Keratinocyte (primary cell): ENCODE measurements at regions not wholly inside any gene's neighbourhood (a gene's known extent, or its start where the extent isn't known, plus 50 kb on each side); places are given as distances from the start of the nearest gene placed in this dataset.

Source experiments
- DNase-seq: peaks from one replicate; pipeline ENCODE4 v3.0.0-alpha.2; 2011; ENCODE audit warnings: low read depth, missing footprints, low spot score
- FAIRE-seq: peaks from 2 replicates; lab custom pipeline; 2011; peaks lifted over from hg19 to GRCh38; lab: Jason Lieb, UNC
- H2AFZ ChIP-seq: 2 replicates; pipeline ENCODE4 v1.6.0; 2012; ENCODE audit warnings: low read length, control low read depth, inconsistent platforms; ENCODE audit not compliant: control insufficient read depth
- H3K27ac ChIP-seq: 2 replicates; pipeline ENCODE4 v1.5.1; 2011; ENCODE audit warnings: low read length; ENCODE audit not compliant: control insufficient read depth, insufficient read depth
- H3K27me3 ChIP-seq: 3 replicates; pipeline ENCODE4 v1.6.0; 2011; ENCODE audit warnings: low read length; ENCODE audit not compliant: control insufficient read depth, insufficient read depth; ENCODE audit errors: extremely low read depth
- H3K36me3 ChIP-seq, 2 experiments: 2 replicates in 1 of 2; 3 replicates in 1 of 2; pipeline ENCODE4 v1.5.1; 2011; ENCODE audit warnings: low read length in 2 of 2, mild to moderate bottlenecking in 1 of 2; ENCODE audit not compliant: control insufficient read depth in 2 of 2, insufficient read depth in 2 of 2; ENCODE audit errors: extremely low read depth in 1 of 2
- H3K4me1 ChIP-seq: 3 replicates; pipeline ENCODE4 v1.5.1; 2011; ENCODE audit warnings: low read length; ENCODE audit not compliant: control insufficient read depth, insufficient read depth; ENCODE audit errors: extremely low read depth
- H3K4me2 ChIP-seq: 3 replicates; pipeline ENCODE4 v1.6.0; 2011; ENCODE audit warnings: low read depth, low read length; ENCODE audit not compliant: control insufficient read depth, insufficient read depth; ENCODE audit errors: extremely low read depth
- H3K4me3 ChIP-seq, 3 experiments: fragments of 200-600 bp in 1 of 3; sonication (generic) in 1 of 3; 2 replicates in 2 of 3; 3 replicates in 1 of 3; pipeline ENCODE4 v1.5.1; 2011 to 2016; ENCODE audit warnings: low read length in 3 of 3, mild to moderate bottlenecking in 3 of 3, control low read depth in 2 of 3, inconsistent platforms in 1 of 3, low read depth in 1 of 3, mixed read lengths in 1 of 3, mixed run types in 1 of 3, moderate library complexity in 1 of 3; ENCODE audit not compliant: control insufficient read depth in 2 of 3, insufficient read depth in 2 of 3; ENCODE audit errors: extremely low read depth in 1 of 3
- H3K79me2 ChIP-seq: 2 replicates; pipeline ENCODE4 v1.6.0; 2012; ENCODE audit warnings: low read length; ENCODE audit not compliant: control insufficient read depth, insufficient read depth
- H3K9ac ChIP-seq: 3 replicates; pipeline ENCODE4 v1.6.0; 2011; ENCODE audit warnings: low read length; ENCODE audit not compliant: control insufficient read depth, insufficient read depth; ENCODE audit errors: extremely low read depth
- H3K9me1 ChIP-seq: 3 replicates; pipeline ENCODE4 v1.6.0; 2011; ENCODE audit warnings: low read length; ENCODE audit not compliant: control insufficient read depth, insufficient read depth; ENCODE audit errors: extremely low read depth
- H3K9me3 ChIP-seq: 2 replicates; pipeline ENCODE4 v1.5.1; 2012; ENCODE audit warnings: low read depth, low read length; ENCODE audit not compliant: control insufficient read depth
- H4K20me1 ChIP-seq: 3 replicates; pipeline ENCODE4 v1.6.0; 2011; ENCODE audit warnings: low read length; ENCODE audit not compliant: control insufficient read depth, insufficient read depth; ENCODE audit errors: extremely low read depth
- EZH2 ChIP-seq: IDR thresholded peaks from one replicate; pipeline ENCODE4 v1.6.1; 2012; ENCODE audit warnings: inconsistent platforms, mild to moderate bottlenecking, low read length, moderate library complexity
- dilution Hi-C: fragments of 300-500 bp; cut with MboI; formaldehyde crosslinking; loops from one replicate; pipeline ENCODE4 v1.7.0; 2020; ENCODE audit warnings: low sequenced_read_pairs; ENCODE audit not compliant: extremely low pct_ligation_motif_present
- TF ChIP-seq, protein P1 (sequence below), 3 experiments: IDR thresholded peaks in 1 of 3; conservative IDR thresholded peaks in 1 of 3; optimal IDR thresholded peaks in 1 of 3; 2 replicates in 2 of 3; 3 replicates in 1 of 3; pipeline versions ENCODE3 to v1.5.1; 2011; ENCODE audit warnings: low read length in 3 of 3, mild to moderate bottlenecking in 3 of 3, moderate library complexity in 2 of 3, control low read depth in 1 of 3, inconsistent platforms in 1 of 3; ENCODE audit not compliant: insufficient read depth in 2 of 3; ENCODE audit errors: extremely low read depth in 1 of 3

DNA sequence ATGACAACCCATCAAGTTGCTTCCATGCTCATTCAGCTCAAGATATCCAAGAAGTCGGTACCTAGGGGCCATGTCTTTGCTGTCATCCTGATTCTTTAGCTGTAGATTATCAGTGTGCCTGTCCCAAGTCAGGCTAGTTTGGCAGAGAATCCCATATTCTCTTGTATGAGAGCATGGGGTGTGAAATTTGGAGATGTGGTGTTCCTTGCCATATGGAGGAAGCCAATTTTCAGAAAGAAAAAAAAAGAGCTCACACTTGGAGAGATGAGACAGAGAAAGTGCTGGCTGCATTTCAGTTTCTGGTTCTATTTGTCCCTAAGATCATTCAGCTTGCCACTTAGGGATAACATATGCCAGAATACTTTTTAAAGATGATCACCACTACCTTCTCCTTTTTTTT lies 52.3 kb upstream of the SLC4A7 start:
- H3K9me1 ChIP-seq: no peaks in the 10 kb centered on the region
- no peak overlapping the region for H3K9ac ChIP-seq
- H3K4me2 ChIP-seq: no peak overlapping the region
- H3K79me2 ChIP-seq: no peaks in the 10 kb centered on the region
- peak overlapping the region; percentile 98 for H3K27ac ChIP-seq
- H3K27me3 ChIP-seq: no peaks in the 10 kb centered on the region
- DNase-seq (no peak), FAIRE-seq (peak; percentile 23)
- dilution Hi-C loops: no loop called here
- H3K36me3 ChIP-seq: no peaks in the 10 kb centered on the region
- peak overlapping the region; percentile 16 for H2AFZ ChIP-seq
- no peak overlapping the region for H3K4me3 ChIP-seq
- no peaks in the 10 kb centered on the region for H3K9me3 ChIP-seq
- H4K20me1 ChIP-seq: no peaks in the 10 kb centered on the region
- H3K4me1 ChIP-seq: peaks cover 43% of the 10 kb centered on the region
- TF ChIP-seq, protein P1, sequence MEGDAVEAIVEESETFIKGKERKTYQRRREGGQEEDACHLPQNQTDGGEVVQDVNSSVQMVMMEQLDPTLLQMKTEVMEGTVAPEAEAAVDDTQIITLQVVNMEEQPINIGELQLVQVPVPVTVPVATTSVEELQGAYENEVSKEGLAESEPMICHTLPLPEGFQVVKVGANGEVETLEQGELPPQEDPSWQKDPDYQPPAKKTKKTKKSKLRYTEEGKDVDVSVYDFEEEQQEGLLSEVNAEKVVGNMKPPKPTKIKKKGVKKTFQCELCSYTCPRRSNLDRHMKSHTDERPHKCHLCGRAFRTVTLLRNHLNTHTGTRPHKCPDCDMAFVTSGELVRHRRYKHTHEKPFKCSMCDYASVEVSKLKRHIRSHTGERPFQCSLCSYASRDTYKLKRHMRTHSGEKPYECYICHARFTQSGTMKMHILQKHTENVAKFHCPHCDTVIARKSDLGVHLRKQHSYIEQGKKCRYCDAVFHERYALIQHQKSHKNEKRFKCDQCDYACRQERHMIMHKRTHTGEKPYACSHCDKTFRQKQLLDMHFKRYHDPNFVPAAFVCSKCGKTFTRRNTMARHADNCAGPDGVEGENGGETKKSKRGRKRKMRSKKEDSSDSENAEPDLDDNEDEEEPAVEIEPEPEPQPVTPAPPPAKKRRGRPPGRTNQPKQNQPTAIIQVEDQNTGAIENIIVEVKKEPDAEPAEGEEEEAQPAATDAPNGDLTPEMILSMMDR (optimal IDR thresholded peaks at IDR 0.05 in 1 of 3, IDR thresholded peaks at IDR 0.05 in 1 of 3, conservative IDR thresholded peaks at IDR 0.05 in 1 of 3; ENCODE audit: extremely low read depth in 1 of 3, insufficient read depth in 2 of 3, low read length in 3 of 3): no peak
- TF ChIP-seq EZH2: no peak

DNA sequence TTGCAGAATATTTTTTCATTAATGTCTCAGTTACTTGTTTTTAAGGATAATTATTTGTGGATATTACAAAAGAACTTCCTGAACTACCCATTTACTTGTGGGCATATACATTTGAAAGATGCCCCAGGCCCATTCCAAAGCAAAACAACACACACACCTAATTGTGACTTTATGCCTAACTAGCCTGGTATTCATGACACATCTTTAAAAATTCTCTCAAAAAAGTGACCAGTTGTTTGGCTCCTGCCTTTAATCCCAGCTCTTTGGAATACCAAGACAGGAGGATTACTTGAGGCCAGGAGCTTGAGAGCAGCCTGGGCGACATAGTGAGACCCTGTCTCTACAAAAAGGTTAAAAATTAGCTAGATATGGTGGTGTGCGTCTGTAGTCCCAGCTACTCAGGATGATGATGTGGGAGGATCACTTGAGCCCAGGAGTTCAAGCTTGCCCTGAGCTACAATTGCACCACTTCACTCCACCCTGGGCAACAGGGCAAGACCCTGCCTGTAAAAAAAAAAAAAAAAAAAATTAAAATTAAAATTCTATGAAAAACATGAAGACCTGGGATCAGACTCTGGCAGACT lies 51.7 kb upstream of the SLC4A7 start:
- DNase-seq (peak; percentile 83), FAIRE-seq (peak; percentile 56)
- Histone ChIP-seq H3K4me2 (peak overlapping the region; percentile 52), H3K9ac (peak overlapping the region; percentile 40), H4K20me1 (no peaks in the 10 kb centered on the region), H3K79me2 (no peaks in the 10 kb centered on the region), H2AFZ (no peak overlapping the region), H3K27me3 (no peaks in the 10 kb centered on the region), H3K27ac (peak overlapping the region; percentile 98), H3K36me3 (no peaks in the 10 kb centered on the region), H3K9me3 (no peaks in the 10 kb centered on the region), H3K4me3 (no peak overlapping the region), H3K4me1 (peaks cover 43% of the 10 kb centered on the region), H3K9me1 (no peaks in the 10 kb centered on the region)
- no peak for TF ChIP-seq EZH2
- TF ChIP-seq, protein P1 (optimal IDR thresholded peaks at IDR 0.05 in 1 of 3, IDR thresholded peaks at IDR 0.05 in 1 of 3, conservative IDR thresholded peaks at IDR 0.05 in 1 of 3; ENCODE audit: extremely low read depth in 1 of 3, insufficient read depth in 2 of 3, low read length in 3 of 3): no peak
- dilution Hi-C loops: no loop called here
